Neural cell (in vitro differentiated cells): ENCODE measurements at regions not wholly inside any gene's neighbourhood (a gene's known extent, or its start where the extent isn't known, plus 50 kb on each side); places are given as distances from the start of the nearest gene placed in this dataset.

ENCODE experiments used
- H2AFZ ChIP-seq: fragments of 200-600, 300-800 bp; sonication (generic), shearing (Covaris generic); 2 replicates; pipeline ENCODE4 v1.6.0; 2014; ENCODE audit warnings: low read depth, mild to moderate bottlenecking, antibody characterized with exemption, low read length, moderate library complexity
- H3F3A ChIP-seq: fragments of 200-600 bp; shearing (Covaris generic); 2 replicates; pipeline ENCODE4 v1.6.1; 2016; ENCODE audit warnings: mild to moderate bottlenecking, moderate library complexity, mixed read lengths, antibody characterized with exemption, low read length; ENCODE audit not compliant: insufficient read depth, poor library complexity, severe bottlenecking
- H3K27ac ChIP-seq: fragments of 200-600, 300-800 bp; sonication (generic), shearing (Covaris generic); 2 replicates; pipeline ENCODE4 v1.5.1; 2014; ENCODE audit warnings: mild to moderate bottlenecking, low read length, moderate library complexity
- H3K27me3 ChIP-seq: fragments of 300-800, 200-600 bp; sonication (generic), shearing (Covaris generic); 2 replicates; pipeline ENCODE4 v1.6.0; 2014; ENCODE audit warnings: mild to moderate bottlenecking, low read depth, low read length, moderate library complexity; ENCODE audit not compliant: insufficient read depth
- H3K36me3 ChIP-seq: fragments of 300-800, 200-600 bp; sonication (generic), shearing (Covaris generic); 2 replicates; pipeline ENCODE4 v1.5.1; 2014; ENCODE audit warnings: mild to moderate bottlenecking, antibody characterized with exemption, low read length, moderate library complexity; ENCODE audit not compliant: insufficient read depth
- H3K4me2 ChIP-seq: fragments of 300-800, 200-600 bp; sonication (generic), shearing (Covaris generic); 2 replicates; pipeline ENCODE4 v1.6.0; 2014; ENCODE audit warnings: mild to moderate bottlenecking, low read length
- H3K4me3 ChIP-seq: fragments of 300-800, 200-600 bp; sonication (generic), shearing (Covaris generic); 2 replicates; pipeline ENCODE4 v1.5.1; 2014; ENCODE audit warnings: mild to moderate bottlenecking, low read length, moderate library complexity
- H3K79me2 ChIP-seq: fragments of 200-600 bp; shearing (Covaris generic); replicated peaks from 2 replicates; pipeline ENCODE4 v1.6.0; 2014; ENCODE audit warnings: mild to moderate bottlenecking, low read length, moderate library complexity; ENCODE audit not compliant: insufficient read depth
- H3K9ac ChIP-seq: fragments of 300-800, 200-600 bp; sonication (generic), shearing (Covaris generic); 2 replicates; pipeline ENCODE4 v1.6.1; 2016; ENCODE audit warnings: mild to moderate bottlenecking, low read length, mixed read lengths
- H3K9me2 ChIP-seq: fragments of 200-600 bp; shearing (Covaris generic); 2 replicates; pipeline ENCODE4 v1.6.1; 2016; ENCODE audit warnings: mild to moderate bottlenecking, low read length, mixed read lengths; ENCODE audit not compliant: insufficient read depth
- H3K9me3 ChIP-seq: fragments of 200-600, 300-800 bp; sonication (generic), shearing (Covaris generic); 2 replicates; pipeline ENCODE4 v1.6.1; 2016; ENCODE audit warnings: mild to moderate bottlenecking, mixed run types, low read length, moderate library complexity, mixed read lengths
- H4K20me1 ChIP-seq: fragments of 200-600 bp; shearing (Covaris generic); 2 replicates; pipeline ENCODE4 v1.6.1; 2016; ENCODE audit warnings: mild to moderate bottlenecking, mixed run types; ENCODE audit not compliant: insufficient read depth
- EP300 ChIP-seq: fragments of 450-650 bp; conservative IDR thresholded peaks from 2 replicates; pipeline ENCODE4 v1.6.1; 2014; ENCODE audit warnings: antibody characterized with exemption, mild to moderate bottlenecking, moderate library complexity; ENCODE audit not compliant: poor library complexity, severe bottlenecking
- EZH2 ChIP-seq: fragments of 200-600, 300-800 bp; shearing (Covaris generic), sonication (generic); IDR thresholded peaks from 2 replicates; pipeline ENCODE4 v1.6.1; 2014; ENCODE audit warnings: antibody characterized with exemption, low read length, borderline replicate concordance, mild to moderate bottlenecking; ENCODE audit not compliant: insufficient read depth, poor library complexity, severe bottlenecking
- MXI1 ChIP-seq: fragments of 450-650 bp; conservative IDR thresholded peaks from 2 replicates; pipeline ENCODE4 v1.6.1; 2014; ENCODE audit warnings: antibody characterized with exemption, mild to moderate bottlenecking; ENCODE audit not compliant: poor library complexity, severe bottlenecking
- POLR2AphosphoS5 ChIP-seq: IDR thresholded peaks from 2 replicates; pipeline ENCODE4 v1.6.1; 2012
- RAD21 ChIP-seq: fragments of 450-650 bp; conservative IDR thresholded peaks from 2 replicates; pipeline ENCODE4 v1.6.1; 2014; ENCODE audit warnings: antibody characterized with exemption, mild to moderate bottlenecking, moderate library complexity
- SMC3 ChIP-seq: fragments of 450-650 bp; conservative IDR thresholded peaks from 2 replicates; pipeline ENCODE4 v1.6.1; 2014; ENCODE audit warnings: antibody characterized with exemption, mild to moderate bottlenecking, moderate library complexity; ENCODE audit not compliant: poor library complexity
- TAF1 ChIP-seq: IDR thresholded peaks from 2 replicates; pipeline ENCODE4 v1.6.1; 2012; ENCODE audit warnings: low read depth
- TF ChIP-seq, protein P1 (sequence below): IDR thresholded peaks from 2 replicates; pipeline ENCODE4 v1.6.1; 2012; ENCODE audit warnings: borderline replicate concordance
- TF ChIP-seq, protein P2 (sequence below): fragments of 450-650 bp; IDR thresholded peaks from 2 replicates; pipeline ENCODE4 v1.5.1; 2014; ENCODE audit warnings: antibody characterized with exemption, mild to moderate bottlenecking, moderate library complexity; ENCODE audit not compliant: poor library complexity, severe bottlenecking

- H4K20me1 ChIP-seq, result no peaks in the 10 kb centered on the region
- no peaks in the 10 kb centered on the region for H3K9me2 ChIP-seq
- H3K27ac ChIP-seq, result no peak overlapping the region
- no peaks in the 10 kb centered on the region for H3F3A ChIP-seq
- no peak overlapping the region for H3K4me2 ChIP-seq
- no peak overlapping the region for H2AFZ ChIP-seq
- no peaks in the 10 kb centered on the region for H3K36me3 ChIP-seq
- no peaks in the 10 kb centered on the region for H3K27me3 ChIP-seq
- H3K9ac ChIP-seq, result no peak overlapping the region
- TF ChIP-seq TAF1 (no peak), POLR2AphosphoS5 (no peak), RAD21 (no peak)
- no peak overlapping the region for H3K4me3 ChIP-seq
- H3K9me3 ChIP-seq, result no peaks in the 10 kb centered on the region
- H3K79me2 ChIP-seq, result no peaks in the 10 kb centered on the region
Observed at GRCh38 chr20:12638633-12639312, 370.0 kb upstream of the SPTLC3 start.

GRCh38 chr20:12640251-12640650, 368.5 kb upstream of the SPTLC3 start:
- Histone ChIP-seq H2AFZ (no peak overlapping the region), H3K9me2 (no peaks in the 10 kb centered on the region), H3K4me2 (no peak overlapping the region), H3K36me3 (no peaks in the 10 kb centered on the region), H3K27ac (no peak overlapping the region), H3K9ac (no peak overlapping the region), H3F3A (no peaks in the 10 kb centered on the region), H4K20me1 (no peaks in the 10 kb centered on the region), H3K27me3 (no peaks in the 10 kb centered on the region), H3K9me3 (no peaks in the 10 kb centered on the region), H3K79me2 (no peaks in the 10 kb centered on the region), H3K4me3 (no peak overlapping the region)
- no peak for TF ChIP-seq EP300
- TF ChIP-seq, protein P1, sequence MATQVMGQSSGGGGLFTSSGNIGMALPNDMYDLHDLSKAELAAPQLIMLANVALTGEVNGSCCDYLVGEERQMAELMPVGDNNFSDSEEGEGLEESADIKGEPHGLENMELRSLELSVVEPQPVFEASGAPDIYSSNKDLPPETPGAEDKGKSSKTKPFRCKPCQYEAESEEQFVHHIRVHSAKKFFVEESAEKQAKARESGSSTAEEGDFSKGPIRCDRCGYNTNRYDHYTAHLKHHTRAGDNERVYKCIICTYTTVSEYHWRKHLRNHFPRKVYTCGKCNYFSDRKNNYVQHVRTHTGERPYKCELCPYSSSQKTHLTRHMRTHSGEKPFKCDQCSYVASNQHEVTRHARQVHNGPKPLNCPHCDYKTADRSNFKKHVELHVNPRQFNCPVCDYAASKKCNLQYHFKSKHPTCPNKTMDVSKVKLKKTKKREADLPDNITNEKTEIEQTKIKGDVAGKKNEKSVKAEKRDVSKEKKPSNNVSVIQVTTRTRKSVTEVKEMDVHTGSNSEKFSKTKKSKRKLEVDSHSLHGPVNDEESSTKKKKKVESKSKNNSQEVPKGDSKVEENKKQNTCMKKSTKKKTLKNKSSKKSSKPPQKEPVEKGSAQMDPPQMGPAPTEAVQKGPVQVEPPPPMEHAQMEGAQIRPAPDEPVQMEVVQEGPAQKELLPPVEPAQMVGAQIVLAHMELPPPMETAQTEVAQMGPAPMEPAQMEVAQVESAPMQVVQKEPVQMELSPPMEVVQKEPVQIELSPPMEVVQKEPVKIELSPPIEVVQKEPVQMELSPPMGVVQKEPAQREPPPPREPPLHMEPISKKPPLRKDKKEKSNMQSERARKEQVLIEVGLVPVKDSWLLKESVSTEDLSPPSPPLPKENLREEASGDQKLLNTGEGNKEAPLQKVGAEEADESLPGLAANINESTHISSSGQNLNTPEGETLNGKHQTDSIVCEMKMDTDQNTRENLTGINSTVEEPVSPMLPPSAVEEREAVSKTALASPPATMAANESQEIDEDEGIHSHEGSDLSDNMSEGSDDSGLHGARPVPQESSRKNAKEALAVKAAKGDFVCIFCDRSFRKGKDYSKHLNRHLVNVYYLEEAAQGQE, result no peak
- TF ChIP-seq POLR2AphosphoS5, result no peak
- TF ChIP-seq RAD21, result no peak
- TF ChIP-seq SMC3, result no peak
- TF ChIP-seq TAF1, result no peak
- TF ChIP-seq EZH2, result no peak
- TF ChIP-seq, protein P2, sequence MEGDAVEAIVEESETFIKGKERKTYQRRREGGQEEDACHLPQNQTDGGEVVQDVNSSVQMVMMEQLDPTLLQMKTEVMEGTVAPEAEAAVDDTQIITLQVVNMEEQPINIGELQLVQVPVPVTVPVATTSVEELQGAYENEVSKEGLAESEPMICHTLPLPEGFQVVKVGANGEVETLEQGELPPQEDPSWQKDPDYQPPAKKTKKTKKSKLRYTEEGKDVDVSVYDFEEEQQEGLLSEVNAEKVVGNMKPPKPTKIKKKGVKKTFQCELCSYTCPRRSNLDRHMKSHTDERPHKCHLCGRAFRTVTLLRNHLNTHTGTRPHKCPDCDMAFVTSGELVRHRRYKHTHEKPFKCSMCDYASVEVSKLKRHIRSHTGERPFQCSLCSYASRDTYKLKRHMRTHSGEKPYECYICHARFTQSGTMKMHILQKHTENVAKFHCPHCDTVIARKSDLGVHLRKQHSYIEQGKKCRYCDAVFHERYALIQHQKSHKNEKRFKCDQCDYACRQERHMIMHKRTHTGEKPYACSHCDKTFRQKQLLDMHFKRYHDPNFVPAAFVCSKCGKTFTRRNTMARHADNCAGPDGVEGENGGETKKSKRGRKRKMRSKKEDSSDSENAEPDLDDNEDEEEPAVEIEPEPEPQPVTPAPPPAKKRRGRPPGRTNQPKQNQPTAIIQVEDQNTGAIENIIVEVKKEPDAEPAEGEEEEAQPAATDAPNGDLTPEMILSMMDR, result no peak
- no peak for TF ChIP-seq MXI1
